Anterior cingulate cortex (tissue), 58 donors: ENCODE measurements at regions not wholly inside any gene's neighbourhood (a gene's known extent, or its start where the extent isn't known, plus 50 kb on each side); places are given as distances from the start of the nearest gene placed in this dataset.
"Not testable (repeated sequence)": the region's sequence is repeated elsewhere in the genome, so short reads cannot be mapped to it uniquely, and the experiment has no call there.

Source experiments
- DNase-seq, 58 donors: peaks; one replicate each; lab custom pipeline; 2025; lab: John Stamatoyannopoulos, UW

GRCh38 chr10:124174673-124175645, 81.6 kb upstream of the CHST15 start:
- DNase-seq = no peak

DNA sequence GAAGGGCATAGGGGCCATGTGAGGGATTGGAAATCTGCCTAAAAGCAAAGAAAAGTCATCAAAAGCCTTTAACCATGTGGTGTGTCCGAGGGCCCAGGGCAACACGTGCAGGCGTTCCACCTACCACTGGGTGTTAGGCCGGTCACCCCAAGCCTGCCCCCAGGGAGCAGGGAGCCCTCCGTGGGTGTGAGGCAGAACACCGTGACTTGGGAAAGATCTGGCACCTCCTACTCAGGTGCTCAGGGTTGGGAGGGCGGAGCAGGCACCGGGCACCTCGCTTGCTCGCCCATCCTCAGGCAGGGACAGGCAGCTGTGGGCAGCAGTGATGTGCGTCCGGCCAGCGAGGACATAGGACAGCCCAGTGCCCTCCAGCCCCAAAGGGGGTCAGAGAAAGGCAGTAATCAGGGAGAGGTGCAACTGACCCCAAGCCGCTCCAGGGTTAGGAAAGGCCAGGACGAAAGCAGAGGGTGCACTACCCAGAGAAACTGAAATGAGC, 80.7 kb upstream of the CHST15 start:
- no peak for DNase-seq

GRCh38 chr10:124173298-124173900, 80.0 kb upstream of the CHST15 start:
- DNase-seq = no peak

- no peak for DNase-seq
These were observed 79.0 kb upstream of the CHST15 start for GRCh38 chr10:124172181-124172916.

GRCh38 chr10:124171561-124171960, 78.2 kb upstream of the CHST15 start:
- DNase-seq = no peak

DNA sequence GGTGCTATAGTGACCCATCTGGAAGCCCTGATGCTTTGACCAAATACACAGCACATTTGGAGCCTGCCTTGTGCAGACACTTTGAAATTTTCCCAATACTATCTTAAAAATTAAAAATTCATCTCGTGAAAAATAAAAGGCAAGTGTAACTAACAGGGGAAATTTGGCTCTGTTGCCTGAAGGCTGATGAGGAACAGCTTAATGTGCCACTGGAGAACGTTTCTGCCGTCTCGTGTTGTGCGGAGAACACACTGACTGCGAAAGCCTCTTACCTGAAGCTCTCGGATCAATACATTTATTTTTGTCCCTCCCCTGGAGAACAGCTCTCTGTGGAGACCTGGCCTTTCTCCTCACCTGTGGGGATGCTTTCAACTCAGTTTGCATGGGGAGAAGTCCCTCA, 77.2 kb upstream of the CHST15 start:
- no peak for DNase-seq

DNA sequence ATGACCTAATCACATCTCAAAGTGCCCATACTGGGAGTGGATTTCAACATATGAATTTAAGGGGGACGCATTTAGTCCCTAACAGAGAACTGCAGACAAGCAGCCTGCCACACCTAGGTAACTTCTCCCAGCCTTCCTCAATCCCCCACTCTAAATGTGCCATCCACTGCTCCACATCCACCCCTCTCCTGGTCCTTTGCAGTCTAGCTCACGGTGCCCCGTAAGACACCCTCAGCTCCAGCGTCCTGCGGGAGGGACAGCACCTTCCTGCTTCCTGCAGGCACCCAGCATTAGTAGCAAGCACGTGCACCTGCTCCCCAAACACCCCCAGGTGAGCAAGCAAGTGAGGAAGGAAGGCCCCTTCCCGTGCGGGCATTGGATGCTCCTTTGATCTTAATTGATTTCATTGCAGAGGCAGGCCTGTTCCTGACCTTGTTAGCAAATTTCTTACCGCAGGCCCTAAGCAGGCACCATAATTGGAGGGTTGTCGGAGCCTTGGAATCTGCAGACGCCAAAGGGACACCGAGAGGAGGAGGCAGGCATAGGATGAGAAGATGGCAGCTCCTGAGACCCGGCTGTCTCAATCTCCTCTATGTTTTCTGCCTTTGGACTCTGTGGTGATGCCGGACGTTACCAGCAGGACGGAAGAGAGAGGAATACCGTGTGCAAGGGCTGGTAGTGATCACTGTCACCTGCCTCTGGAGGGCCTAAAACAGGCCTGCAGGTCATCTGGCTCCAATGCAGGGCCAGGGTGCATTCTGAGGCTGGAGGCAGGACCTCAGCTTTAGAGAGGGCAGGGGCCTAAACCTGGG, 75.8 kb upstream of the CHST15 start:
- DNase-seq = no peak

- no peak for DNase-seq
These were observed 75.2 kb upstream of the CHST15 start for GRCh38 chr10:124168581-124168980.

- DNase-seq = not testable (repeated sequence)
These were observed 74.5 kb upstream of the CHST15 start for GRCh38 chr10:124167925-124168324.

GRCh38 chr10:124166431-124167125, 73.2 kb upstream of the CHST15 start:
- no peak for DNase-seq

GRCh38 chr10:124165827-124166226, 72.4 kb upstream of the CHST15 start:
- no peak for DNase-seq

DNA sequence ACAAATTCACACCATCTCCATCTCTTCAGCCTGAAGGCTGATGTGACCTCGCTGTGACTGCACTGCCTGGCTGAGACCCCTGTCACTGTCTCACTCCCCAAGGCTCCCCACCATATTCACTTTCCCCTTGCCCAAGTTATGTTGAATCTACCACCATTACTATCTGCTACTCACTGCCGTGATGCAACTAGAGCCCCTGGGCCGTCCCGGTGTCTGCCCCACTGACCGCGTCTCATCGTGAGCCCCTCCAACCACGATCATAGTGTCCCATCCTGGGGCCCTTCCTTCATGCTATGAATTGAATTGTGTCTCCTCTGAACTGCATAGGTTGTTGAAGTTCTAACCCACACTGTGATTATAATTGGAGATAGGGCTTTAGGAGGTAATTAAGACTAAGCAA, 71.9 kb upstream of the CHST15 start:
- DNase-seq = no peak

GRCh38 chr10:124164264-124164663, 70.9 kb upstream of the CHST15 start:
- DNase-seq = no peak

- DNase-seq = no peak
These were observed 69.5 kb upstream of the CHST15 start for GRCh38 chr10:124162774-124163354.

- DNase-seq = no peak
These were observed 68.7 kb upstream of the CHST15 start for GRCh38 chr10:124162136-124162535.

DNA sequence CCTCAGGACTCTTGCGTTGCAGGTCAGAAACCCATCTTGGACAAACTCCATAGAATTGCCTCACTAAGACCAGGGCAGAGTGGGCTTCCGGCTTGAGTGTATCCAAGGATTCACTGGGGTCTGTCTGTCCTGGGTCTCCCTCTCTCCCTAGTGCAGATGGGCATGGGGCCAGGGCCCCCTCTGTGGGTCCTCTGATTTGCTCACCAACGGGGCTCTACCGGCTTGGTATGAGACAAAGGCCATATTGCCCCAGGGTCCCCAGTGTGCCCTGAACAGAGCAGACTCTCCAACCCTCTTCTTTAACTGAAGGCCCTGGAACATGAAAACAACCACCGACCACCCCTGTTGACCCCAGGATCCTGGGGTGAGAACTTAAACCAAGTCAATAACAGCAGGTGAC, 68.2 kb upstream of the CHST15 start:
- DNase-seq = no peak

DNA sequence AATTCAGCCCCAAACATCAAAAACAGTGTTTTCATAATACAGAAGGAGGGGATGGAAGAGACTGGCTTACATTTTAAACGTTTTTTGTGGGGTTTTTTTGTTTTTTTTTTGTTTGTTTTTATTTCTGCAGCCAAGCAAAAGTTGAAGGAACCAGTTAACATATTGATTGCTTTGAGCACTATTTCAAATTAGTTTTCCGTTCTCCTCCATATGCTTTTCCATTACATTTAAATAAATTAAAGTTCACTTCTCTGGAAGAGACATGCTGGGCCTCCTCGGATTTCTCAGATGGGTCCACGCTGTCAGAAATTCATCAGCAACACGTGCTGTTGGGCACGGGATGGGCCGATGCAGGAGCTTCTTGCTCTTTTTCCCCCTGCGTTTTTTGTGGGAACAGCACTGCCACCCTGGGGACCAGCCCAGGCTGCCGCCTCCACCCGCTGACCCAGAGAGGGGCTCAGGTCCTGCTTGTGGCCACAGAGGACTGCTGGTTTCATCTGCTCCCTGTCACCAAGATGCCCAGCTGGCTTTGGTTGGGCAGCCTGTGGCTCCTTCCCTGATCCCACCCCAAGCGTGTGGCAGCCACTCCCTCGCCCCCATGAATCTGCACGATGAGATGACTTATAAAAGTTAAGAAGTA, 67.7 kb upstream of the CHST15 start:
- DNase-seq = no peak

GRCh38 chr10:124160176-124160575, 66.8 kb upstream of the CHST15 start:
- DNase-seq = no peak

DNA sequence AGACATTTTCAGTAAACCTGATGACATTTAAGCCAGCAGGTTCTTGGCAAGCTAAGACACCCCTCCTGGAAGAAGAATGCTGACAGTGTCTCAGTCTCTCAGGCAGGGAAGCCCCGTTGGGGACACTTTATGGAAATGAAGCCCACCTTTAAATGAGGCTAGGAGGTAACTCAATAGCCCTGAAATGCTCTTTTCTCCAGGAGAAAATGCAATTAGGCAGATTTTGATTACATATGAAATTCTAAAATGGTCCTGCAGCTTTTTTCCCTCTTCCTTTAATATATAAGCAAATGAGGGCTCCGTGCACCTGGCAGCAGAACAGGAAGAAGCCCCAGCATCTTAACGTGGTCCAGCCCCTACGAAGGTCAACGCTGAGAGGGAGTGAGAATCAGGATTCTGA, 65.8 kb upstream of the CHST15 start:
- DNase-seq = no peak
